GM12878 (cell line): ENCODE measurements at regions not wholly inside any gene's neighbourhood (a gene's known extent, or its start where the extent isn't known, plus 50 kb on each side); places are given as distances from the start of the nearest gene placed in this dataset.

Experiments used
- ATAC-seq: fragments of 200-7000 bp; cut with Tn5 transposase; 3 replicates; pipeline ENCODE4 v1.9.1; 2020; ENCODE audit warnings: mild to moderate bottlenecking, moderate library complexity
- BruUV-seq: library from RNA; stranded (reverse); fragments of 400-500 nt; replicated peaks from 2 replicates; lab custom pipeline; 2021; lab: Mats Ljungman, UMichigan
- CTCF ChIA-PET: fragments of 300-600 bp; sonication (Branson Sonifier 250); formaldehyde crosslinking; extraction: SDS; loops from one replicate; lab custom pipeline; 2021; ENCODE audit warnings: inconsistent platforms; lab: Yijun Ruan, JAX
- POLR2A ChIA-PET: fragments of 350-600 bp; formaldehyde crosslinking; extraction: SDS; loops from one replicate; lab custom pipeline; 2021; ENCODE audit warnings: inconsistent platforms; lab: Charles Lee
- RAD21 ChIA-PET: fragments of 300-600 bp; sonication (Branson Sonifier 250); formaldehyde crosslinking; loops from one replicate; lab custom pipeline; 2023; ENCODE audit warnings: antibody characterized with exemption; ENCODE audit not compliant: unreplicated experiment; lab: Charles Lee
- SMC1A ChIA-PET: fragments of 300-600 bp; sonication (Branson Sonifier 250); formaldehyde crosslinking; loops from one replicate; lab custom pipeline; 2023; ENCODE audit not compliant: unreplicated experiment, uncharacterized antibody; lab: Charles Lee
- DNase-seq: peaks from one replicate; pipeline ENCODE4 v3.0.0-alpha.2; 2011; ENCODE audit warnings: low read depth, low spot score
- FAIRE-seq: peaks from 3 replicates; lab custom pipeline; 2011; peaks lifted over from hg19 to GRCh38; lab: Jason Lieb, UNC
- H2AFZ ChIP-seq: 2 replicates; pipeline ENCODE4 v1.6.0; 2011; ENCODE audit warnings: low read depth, low read length, control low read depth; ENCODE audit not compliant: control insufficient read depth
- H3K27ac ChIP-seq: 2 replicates; pipeline ENCODE4 v1.5.1; 2011; ENCODE audit warnings: control low read depth; ENCODE audit not compliant: control insufficient read depth, insufficient read depth
- H3K27me3 ChIP-seq, 2 experiments: replicated peaks in 1 of 2; 2 replicates each; pipeline versions ENCODE4 v1.6.0 to v1.6.1; 2011; ENCODE audit warnings: low read length in 1 of 2; ENCODE audit not compliant: control insufficient read depth in 2 of 2, insufficient read depth in 2 of 2
- H3K36me3 ChIP-seq, 2 experiments: 2 replicates each; pipeline ENCODE4 v1.5.1; 2011; ENCODE audit warnings: low read length in 1 of 2; ENCODE audit not compliant: control insufficient read depth in 2 of 2, insufficient read depth in 2 of 2
- H3K4me1 ChIP-seq: 2 replicates; pipeline ENCODE4 v1.6.1; 2011; ENCODE audit warnings: mild to moderate bottlenecking, low read length, moderate library complexity, mixed read lengths; ENCODE audit not compliant: control insufficient read depth, insufficient read depth
- H3K4me2 ChIP-seq: 2 replicates; pipeline ENCODE4 v1.6.0; 2011; ENCODE audit warnings: control low read depth; ENCODE audit not compliant: control insufficient read depth, insufficient read depth
- H3K4me3 ChIP-seq: fragments of 200-600 bp; sonication (generic); 2 replicates; pipeline ENCODE4 v1.5.1; 2016
- H3K79me2 ChIP-seq: 2 replicates; pipeline ENCODE4 v1.6.0; 2011; ENCODE audit warnings: low read length; ENCODE audit not compliant: control insufficient read depth, insufficient read depth
- H3K9ac ChIP-seq: 2 replicates; pipeline ENCODE4 v1.8.0; 2011; ENCODE audit warnings: low read length, control low read depth, mixed read lengths; ENCODE audit not compliant: control insufficient read depth, insufficient read depth
- H3K9me3 ChIP-seq: replicated peaks from 3 replicates; pipeline ENCODE4 v1.5.1; 2011; ENCODE audit warnings: mild to moderate bottlenecking, low read length; ENCODE audit not compliant: control insufficient read depth, insufficient read depth
- H4K20me1 ChIP-seq: 2 replicates; pipeline ENCODE4 v1.6.0; 2011; ENCODE audit not compliant: control insufficient read depth, insufficient read depth
- BCL3 ChIP-seq: IDR thresholded peaks from 2 replicates; pipeline ENCODE4 v1.6.1; 2011; ENCODE audit warnings: borderline replicate concordance, low read depth, mild to moderate bottlenecking, moderate library complexity, low read length; ENCODE audit not compliant: insufficient read depth, poor library complexity, severe bottlenecking
- POLR2A ChIP-seq: IDR thresholded peaks from 2 replicates; pipeline ENCODE4 v1.6.1; 2011; ENCODE audit warnings: low read depth, mild to moderate bottlenecking, low read length
- TCF3 ChIP-seq: IDR thresholded peaks from 2 replicates; pipeline ENCODE4 v1.6.1; 2012; ENCODE audit warnings: low read depth, mild to moderate bottlenecking, low read length, borderline replicate concordance; ENCODE audit not compliant: insufficient read depth
- USF1 ChIP-seq: IDR thresholded peaks from 2 replicates; pipeline ENCODE4 v1.6.1; 2011; ENCODE audit warnings: borderline replicate concordance, low read depth, mild to moderate bottlenecking, moderate library complexity, mixed read lengths, low read length; ENCODE audit not compliant: insufficient read depth; ENCODE audit errors: extremely low read length
- ZBTB40 ChIP-seq: fragments of 450-650 bp; IDR thresholded peaks from 2 replicates; pipeline ENCODE4 v1.6.1; 2016; ENCODE audit warnings: mild to moderate bottlenecking, moderate library complexity, borderline replicate concordance
- WGBS: methylation state at CpG from one replicate; pipeline ENCODE4 v1.1.6; 2016; ENCODE audit warnings: low lambda C conversion rate; ENCODE audit not compliant: insufficient replicate concordance, insufficient coverage; ENCODE audit errors: missing lambda C conversion rate; 5-methylcytosine and 5-hydroxymethylcytosine counted together
- in situ Hi-C: fragments of 300-500 bp; cut with MboI; formaldehyde crosslinking; loops from 9 replicates; pipeline ENCODE4 v1.14.3; 2018; ENCODE audit warnings: mixed read lengths
- intact Hi-C: fragments of 100-400 bp; cut with micrococcal nuclease; formaldehyde crosslinking; loops from one replicate; pipeline ENCODE4 v1.14.2; 2022; ENCODE audit not compliant: unreplicated experiment

GRCh38 chr9:120312031-120312430 lies 267.9 kb downstream of the CDK5RAP2 start:
- in situ Hi-C loops, result no loop called here
- ChIA-PET SMC1A (no interaction called here), RAD21 (no interaction called here), POLR2A (no interaction called here)
- ATAC-seq, result no peak
- Histone ChIP-seq H2AFZ (no peak overlapping the region), H4K20me1 (no peaks in the 10 kb centered on the region), H3K36me3 (no peaks in the 10 kb centered on the region)
- FAIRE-seq, result no peak
- no peak for DNase-seq
- TF ChIP-seq ZBTB40 (no peak), TCF3 (no peak), USF1 (no peak), POLR2A (no peak), BCL3 (no peak)
- TF ChIP-seq, all 136 proteins: peak for 0
- CTCF ChIA-PET, result no interaction called here
- H3K4me2 ChIP-seq, result no peak overlapping the region
- H3K4me1 ChIP-seq, result no peaks in the 10 kb centered on the region
- BruUV-seq, result no TSS peak
- H3K4me3 ChIP-seq, result no peak overlapping the region
- intact Hi-C loops, result no loop called here
- 46% methylated on average over 2 of the region's 2 CpGs for WGBS
- no peak overlapping the region for H3K27ac ChIP-seq
- no peaks in the 10 kb centered on the region for H3K9me3 ChIP-seq
- no peaks in the 10 kb centered on the region for H3K79me2 ChIP-seq
- no peaks in the 10 kb centered on the region; a peak in 1 of 4 replicates for H3K27me3 ChIP-seq
- H3K9ac ChIP-seq, result no peak overlapping the region
